ENCODE measurements at regions not wholly inside any gene's neighbourhood (a gene's known extent, or its start where the extent isn't known, plus 50 kb on each side); places are given as distances from the start of the nearest gene placed in this dataset.

DNA sequence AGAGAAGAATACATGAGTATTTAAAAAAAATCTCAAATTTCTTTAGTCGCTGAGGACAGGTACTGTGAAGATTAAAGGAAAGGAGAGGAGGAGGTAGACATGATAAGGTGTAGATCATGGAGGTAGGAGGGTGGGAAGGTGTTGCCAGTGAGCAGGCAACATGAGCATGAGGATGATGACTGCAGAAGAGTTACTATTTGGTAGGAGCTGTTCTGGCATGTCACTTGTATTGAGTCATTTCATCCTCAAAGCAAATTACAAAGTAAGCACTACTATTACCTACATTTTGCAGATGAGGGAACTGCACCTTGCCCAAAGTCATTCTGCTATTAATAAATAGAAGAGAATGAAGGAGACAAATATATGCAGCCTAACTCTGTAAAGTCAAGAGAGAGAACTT is 435.8 kb upstream of the KLF12 start:
- TF ChIP-seq, protein P1, sequence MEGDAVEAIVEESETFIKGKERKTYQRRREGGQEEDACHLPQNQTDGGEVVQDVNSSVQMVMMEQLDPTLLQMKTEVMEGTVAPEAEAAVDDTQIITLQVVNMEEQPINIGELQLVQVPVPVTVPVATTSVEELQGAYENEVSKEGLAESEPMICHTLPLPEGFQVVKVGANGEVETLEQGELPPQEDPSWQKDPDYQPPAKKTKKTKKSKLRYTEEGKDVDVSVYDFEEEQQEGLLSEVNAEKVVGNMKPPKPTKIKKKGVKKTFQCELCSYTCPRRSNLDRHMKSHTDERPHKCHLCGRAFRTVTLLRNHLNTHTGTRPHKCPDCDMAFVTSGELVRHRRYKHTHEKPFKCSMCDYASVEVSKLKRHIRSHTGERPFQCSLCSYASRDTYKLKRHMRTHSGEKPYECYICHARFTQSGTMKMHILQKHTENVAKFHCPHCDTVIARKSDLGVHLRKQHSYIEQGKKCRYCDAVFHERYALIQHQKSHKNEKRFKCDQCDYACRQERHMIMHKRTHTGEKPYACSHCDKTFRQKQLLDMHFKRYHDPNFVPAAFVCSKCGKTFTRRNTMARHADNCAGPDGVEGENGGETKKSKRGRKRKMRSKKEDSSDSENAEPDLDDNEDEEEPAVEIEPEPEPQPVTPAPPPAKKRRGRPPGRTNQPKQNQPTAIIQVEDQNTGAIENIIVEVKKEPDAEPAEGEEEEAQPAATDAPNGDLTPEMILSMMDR (IDR thresholded peaks at IDR 0.05; ENCODE audit: low read depth, low read length), result no peak
- no peak for TF ChIP-seq POLR2A (IDR thresholded peaks at IDR 0.05; ENCODE audit: extremely low read depth, insufficient read length)

Data from NB4 (cell line).